Lung (tissue), 11 donors: ENCODE measurements at regions not wholly inside any gene's neighbourhood (a gene's known extent, or its start where the extent isn't known, plus 50 kb on each side); places are given as distances from the start of the nearest gene placed in this dataset.
A peak's percentile ranks its signal among the peaks of the same experiment; 100 is the strongest.

Experiments
- ATAC-seq: fragments of 200-7000 bp; cut with Tn5 transposase; one replicate; pipeline ENCODE4 v1.9.1; 2020; ENCODE audit warnings: moderate number of reproducible peaks; ENCODE audit not compliant: insufficient read depth, low FRiP score
- DNase-seq, 3 donors: peaks; one replicate each; pipeline ENCODE4 v3.0.0-alpha.2; 2013 to 2017
- H3K27ac ChIP-seq, 2 donors: one replicate each; pipeline ENCODE4 v1.5.1; 2013; ENCODE audit warnings: mild to moderate bottlenecking in 2 of 2, moderate library complexity in 2 of 2, control low read depth in 1 of 2, inconsistent platforms in 1 of 2, low read depth in 1 of 2, low read length in 1 of 2
- H3K27me3 ChIP-seq, 3 donors: one replicate each; pipeline ENCODE4 v1.5.1; 2013; ENCODE audit warnings: low read length in 2 of 3; ENCODE audit not compliant: control insufficient read depth in 3 of 3, insufficient read depth in 3 of 3
- H3K36me3 ChIP-seq, 4 donors: one replicate each; pipeline ENCODE4 v1.5.1; 2013; ENCODE audit warnings: low read length in 4 of 4, mild to moderate bottlenecking in 1 of 4, moderate library complexity in 1 of 4; ENCODE audit not compliant: control insufficient read depth in 4 of 4, insufficient read depth in 4 of 4
- H3K4me1 ChIP-seq, 5 donors: one replicate each; pipeline ENCODE4 v1.5.1; 2013; ENCODE audit warnings: low read length in 5 of 5, mild to moderate bottlenecking in 2 of 5, moderate library complexity in 1 of 5; ENCODE audit not compliant: control insufficient read depth in 5 of 5, insufficient read depth in 5 of 5
- H3K4me3 ChIP-seq: one replicate; pipeline ENCODE4 v1.5.1; 2013; ENCODE audit warnings: mild to moderate bottlenecking, control low read depth, moderate library complexity
- H3K9ac ChIP-seq, 2 donors: one replicate each; pipeline ENCODE4 v1.5.1; 2013; ENCODE audit warnings: low read length in 2 of 2, control low read depth in 1 of 2; ENCODE audit not compliant: insufficient read depth in 1 of 2
- H3K9me3 ChIP-seq, 4 donors: one replicate each; pipeline ENCODE4 v1.5.1; 2013; ENCODE audit warnings: low read length in 3 of 4, mild to moderate bottlenecking in 1 of 4, moderate library complexity in 1 of 4; ENCODE audit not compliant: control insufficient read depth in 4 of 4, insufficient read depth in 3 of 4
- whole genome bisulfite sequencing, 2 donors: extraction: QIAGEN DNeasy Blood & Tissue Kit; methylation state at CpG; one replicate each; pipeline ENCODE4 v1.1.7; 2013; 5-methylcytosine and 5-hydroxymethylcytosine counted together
- TF ChIP-seq, protein P1 (sequence below): IDR thresholded peaks from 2 replicates; pipeline ENCODE4 v1.5.1; 2012; ENCODE audit warnings: mild to moderate bottlenecking; ENCODE audit errors: control extremely low read depth, extremely low read depth
- donor health status: control.
- donor health status: control.
- donor health status: Bipolar disorder and iron deficiency.
- donor health status: healthy.
- donor health status: DM: yes; HTN: yes; CAD: no.

GRCh38 chr18:5693699-5694294 lies 150.0 kb upstream of the EPB41L3 start:
- Histone ChIP-seq H3K9me3 (peaks cover 0 to 3% (median 0%) of the 10 kb centered on the region in 4 donors), H3K36me3 (no peaks in the 10 kb centered on the region), H3K9ac (no peak overlapping the region), H3K27ac (no peak overlapping the region), H3K4me3 (no peak overlapping the region), H3K4me1 (no peaks in the 10 kb centered on the region), H3K27me3 (no peaks in the 10 kb centered on the region)
- peak in 2 of 3 donors; percentile 7 to 39 for DNase-seq
- WGBS, 2 donors, result 57 to 77% methylated on average over 6 of the region's 6 CpGs
- ATAC-seq, result peak; percentile 34
- TF ChIP-seq, protein P1, sequence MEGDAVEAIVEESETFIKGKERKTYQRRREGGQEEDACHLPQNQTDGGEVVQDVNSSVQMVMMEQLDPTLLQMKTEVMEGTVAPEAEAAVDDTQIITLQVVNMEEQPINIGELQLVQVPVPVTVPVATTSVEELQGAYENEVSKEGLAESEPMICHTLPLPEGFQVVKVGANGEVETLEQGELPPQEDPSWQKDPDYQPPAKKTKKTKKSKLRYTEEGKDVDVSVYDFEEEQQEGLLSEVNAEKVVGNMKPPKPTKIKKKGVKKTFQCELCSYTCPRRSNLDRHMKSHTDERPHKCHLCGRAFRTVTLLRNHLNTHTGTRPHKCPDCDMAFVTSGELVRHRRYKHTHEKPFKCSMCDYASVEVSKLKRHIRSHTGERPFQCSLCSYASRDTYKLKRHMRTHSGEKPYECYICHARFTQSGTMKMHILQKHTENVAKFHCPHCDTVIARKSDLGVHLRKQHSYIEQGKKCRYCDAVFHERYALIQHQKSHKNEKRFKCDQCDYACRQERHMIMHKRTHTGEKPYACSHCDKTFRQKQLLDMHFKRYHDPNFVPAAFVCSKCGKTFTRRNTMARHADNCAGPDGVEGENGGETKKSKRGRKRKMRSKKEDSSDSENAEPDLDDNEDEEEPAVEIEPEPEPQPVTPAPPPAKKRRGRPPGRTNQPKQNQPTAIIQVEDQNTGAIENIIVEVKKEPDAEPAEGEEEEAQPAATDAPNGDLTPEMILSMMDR, result no peak

GRCh38 chr18:5678779-5679406 lies 135.1 kb upstream of the EPB41L3 start:
- TF ChIP-seq, protein P1, result no peak
- no peaks in the 10 kb centered on the region for H3K4me1 ChIP-seq
- ATAC-seq (no peak), DNase-seq (no peak)
- H3K9ac ChIP-seq, result no peak overlapping the region
- H3K27me3 ChIP-seq, result no peaks in the 10 kb centered on the region
- H3K4me3 ChIP-seq, result no peak overlapping the region
- H3K27ac ChIP-seq, result no peak overlapping the region
- H3K36me3 ChIP-seq, result no peaks in the 10 kb centered on the region
- H3K9me3 ChIP-seq, result no peaks in the 10 kb centered on the region
- 30 to 50% methylated on average over 3 of the region's 3 CpGs for WGBS, 2 donors

DNA sequence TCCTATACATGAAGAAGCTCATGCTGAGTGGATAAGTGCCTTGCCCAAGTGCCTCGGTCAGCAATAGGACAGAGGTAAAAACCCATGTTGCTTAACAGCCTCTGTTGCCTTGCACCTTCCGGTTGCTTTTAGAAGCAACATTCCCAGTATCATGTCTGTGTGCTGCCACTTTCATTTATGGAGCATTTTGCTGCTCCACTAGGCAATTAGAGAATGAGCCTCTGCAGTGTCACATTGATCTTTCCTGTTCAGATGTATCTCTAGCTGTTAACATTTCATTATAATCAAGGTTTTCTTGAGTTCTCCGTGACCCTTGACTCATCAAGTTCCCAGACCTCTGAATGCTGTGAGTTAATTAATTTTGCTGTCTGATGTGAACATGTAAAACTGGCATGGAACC lies 134.5 kb upstream of the EPB41L3 start:
- no peaks in the 10 kb centered on the region for H3K9me3 ChIP-seq

More for the DNA sequence above, 134.5 kb upstream of the EPB41L3 start:
- Histone ChIP-seq H3K27ac (no peak overlapping the region), H3K36me3 (no peaks in the 10 kb centered on the region), H3K4me3 (no peak overlapping the region), H3K27me3 (no peaks in the 10 kb centered on the region), H3K4me1 (no peaks in the 10 kb centered on the region), H3K9ac (no peak overlapping the region)
- ATAC-seq (no peak), DNase-seq (no peak)
- WGBS, 2 donors, result 56 to 77% methylated on average over 3 of the region's 3 CpGs
- TF ChIP-seq, protein P1, result no peak
